ENCODE measurements at regions not wholly inside any gene's neighbourhood (a gene's known extent, or its start where the extent isn't known, plus 50 kb on each side); places are given as distances from the start of the nearest gene placed in this dataset.

GRCh38 chr17:73724341-73724740, 80.1 kb upstream of the SDK2 start:
- in situ Hi-C loops (cut with MboI; ENCODE audit: low pct_unique_long_range_greater_than_20kb in 2 of 9, low sequenced_read_pairs in 9 of 9, unreplicated experiment in 9 of 9): loop anchor here in 2 of 9 experiments (25.0 kb wide), 2 partner anchors 112 to 287 kb away; no protein-coding TSS in a partner anchor
- Histone ChIP-seq H3K4me1 (replicated peaks in 1 of 2) (peaks cover 42% of the 10 kb centered on the region in 2 donors), H3K4me3 (no peak overlapping the region), H3K27ac (peak overlapping the region in 1 of 2 donors; percentile 34)
- ATAC-seq (replicated peaks in 6 of 8): no peak
- 80 to 88% methylated on average over 1 to 2 of the region's 5 CpGs; no CpG with 5 or more reads in 8 of the 10 experiments for WGBS, 10 experiments

GRCh38 chr17:73724990-73725389, 80.7 kb upstream of the SDK2 start:
- WGBS, 10 experiments: 13 to 100% (median 75%) methylated on average over 1 to 4 of the region's 4 CpGs; no CpG with 5 or more reads in 5 of the 10 experiments
- in situ Hi-C loops (cut with MboI; ENCODE audit: low pct_unique_long_range_greater_than_20kb in 2 of 9, low sequenced_read_pairs in 9 of 9, unreplicated experiment in 9 of 9): loop anchor here in 2 of 9 experiments (25.0 kb wide), 2 partner anchors 113 to 288 kb away; no protein-coding TSS in a partner anchor

GRCh38 chr17:73725794-73726515, 81.7 kb upstream of the SDK2 start:
- ATAC-seq (replicated peaks in 6 of 8): no peak
- WGBS, 10 experiments: 14 to 100% (median 60%) methylated on average over 1 of the region's 12 CpGs; no CpG with 5 or more reads in 7 of the 10 experiments
- Histone ChIP-seq H3K4me1 (replicated peaks in 1 of 2) (peaks cover 29 to 30% of the 10 kb centered on the region in 2 donors), H3K27ac (no peak overlapping the region), H3K4me3 (no peak overlapping the region)
- in situ Hi-C loops (cut with MboI; ENCODE audit: low pct_unique_long_range_greater_than_20kb in 2 of 9, low sequenced_read_pairs in 9 of 9, unreplicated experiment in 9 of 9): no loop called here

More at GRCh38 chr17:73724990-73725389, 80.7 kb upstream of the SDK2 start:
- peak in 1 of 8 experiments; percentile 57 for ATAC-seq (replicated peaks in 6 of 8)
- Histone ChIP-seq H3K27ac (peak overlapping the region in 1 of 2 donors; percentile 34), H3K4me1 (replicated peaks in 1 of 2) (peaks cover 36% of the 10 kb centered on the region in 2 donors), H3K4me3 (no peak overlapping the region)

- 40 to 93% (median 87%) methylated on average over 1 to 4 of the region's 8 CpGs; no CpG with 5 or more reads in 5 of the 10 experiments for WGBS, 10 experiments
- no peak overlapping the region for H3K4me3 ChIP-seq
- ATAC-seq (replicated peaks in 6 of 8): no peak
- H3K4me1 ChIP-seq (replicated peaks in 1 of 2): peaks cover 23 to 24% of the 10 kb centered on the region in 2 donors
- H3K27ac ChIP-seq: no peak overlapping the region
- in situ Hi-C loops (cut with MboI; ENCODE audit: low pct_unique_long_range_greater_than_20kb in 2 of 9, low sequenced_read_pairs in 9 of 9, unreplicated experiment in 9 of 9): no loop called here
These were observed 83.7 kb upstream of the SDK2 start for GRCh38 chr17:73727941-73728340.

GRCh38 chr17:73729101-73729500, 84.9 kb upstream of the SDK2 start:
- Histone ChIP-seq H3K4me3 (no peak overlapping the region), H3K27ac (no peak overlapping the region), H3K4me1 (replicated peaks in 1 of 2) (peaks cover 13 to 16% of the 10 kb centered on the region in 2 donors)
- WGBS, 10 experiments: 20 to 93% (median 61%) methylated on average over 2 to 5 of the region's 6 CpGs; no CpG with 5 or more reads in 6 of the 10 experiments
- ATAC-seq (replicated peaks in 6 of 8): no peak
- in situ Hi-C loops (cut with MboI; ENCODE audit: low pct_unique_long_range_greater_than_20kb in 2 of 9, low sequenced_read_pairs in 9 of 9, unreplicated experiment in 9 of 9): no loop called here

GRCh38 chr17:73731733-73732132, 87.5 kb upstream of the SDK2 start:
- in situ Hi-C loops (cut with MboI; ENCODE audit: low pct_unique_long_range_greater_than_20kb in 2 of 9, low sequenced_read_pairs in 9 of 9, unreplicated experiment in 9 of 9): no loop called here
- ATAC-seq (replicated peaks in 6 of 8): no peak
- no peak overlapping the region for H3K4me3 ChIP-seq
- peaks cover 5 to 12% of the 10 kb centered on the region in 2 donors for H3K4me1 ChIP-seq (replicated peaks in 1 of 2)
- 0 to 86% (median 69%) methylated on average over 1 to 9 of the region's 10 CpGs; no CpG with 5 or more reads in 2 of the 10 experiments for WGBS, 10 experiments
- no peak overlapping the region for H3K27ac ChIP-seq

- no peak overlapping the region for H3K27ac ChIP-seq
- H3K4me1 ChIP-seq (replicated peaks in 1 of 2): peaks cover 5 to 12% of the 10 kb centered on the region in 2 donors
- H3K4me3 ChIP-seq: no peak overlapping the region
- WGBS, 10 experiments: 0 to 100% (median 83%) methylated on average over 1 of the region's 1 CpG; no CpG with 5 or more reads in 3 of the 10 experiments
- in situ Hi-C loops (cut with MboI; ENCODE audit: low pct_unique_long_range_greater_than_20kb in 2 of 9, low sequenced_read_pairs in 9 of 9, unreplicated experiment in 9 of 9): no loop called here
- ATAC-seq (replicated peaks in 6 of 8): no peak
These were observed 89.3 kb upstream of the SDK2 start for GRCh38 chr17:73733517-73733916.

- WGBS, 10 experiments: 0 to 67% (median 12%) methylated on average over 1 to 4 of the region's 6 CpGs; no CpG with 5 or more reads in 4 of the 10 experiments
- peaks cover 5 to 12% of the 10 kb centered on the region in 2 donors for H3K4me1 ChIP-seq (replicated peaks in 1 of 2)
- no peak overlapping the region for H3K4me3 ChIP-seq
- peak in 5 of 8 experiments; percentile 63 to 88 (median 77) for ATAC-seq (replicated peaks in 6 of 8)
- in situ Hi-C loops (cut with MboI; ENCODE audit: low pct_unique_long_range_greater_than_20kb in 2 of 9, low sequenced_read_pairs in 9 of 9, unreplicated experiment in 9 of 9): no loop called here
- H3K27ac ChIP-seq: no peak overlapping the region
These were observed 91.0 kb upstream of the SDK2 start for GRCh38 chr17:73735245-73735644.

GRCh38 chr17:73738751-73739575, 94.7 kb upstream of the SDK2 start:
- in situ Hi-C loops (cut with MboI; ENCODE audit: low pct_unique_long_range_greater_than_20kb in 2 of 9, low sequenced_read_pairs in 9 of 9, unreplicated experiment in 9 of 9): no loop called here
- H3K27ac ChIP-seq: no peak overlapping the region
- no peak for ATAC-seq (replicated peaks in 6 of 8)
- H3K4me3 ChIP-seq: no peak overlapping the region
- WGBS, 10 experiments: 38 to 83% (median 60%) methylated on average over 3 to 16 of the region's 16 CpGs; no CpG with 5 or more reads in 1 of the 10 experiments
- peaks cover 12 to 15% of the 10 kb centered on the region in 2 donors for H3K4me1 ChIP-seq (replicated peaks in 1 of 2)

- peaks cover 14 to 18% of the 10 kb centered on the region in 2 donors for H3K4me1 ChIP-seq (replicated peaks in 1 of 2)
- WGBS, 10 experiments: 46 to 100% (median 60%) methylated on average over 1 to 5 of the region's 8 CpGs; no CpG with 5 or more reads in 3 of the 10 experiments
- ATAC-seq (replicated peaks in 6 of 8): no peak
- H3K27ac ChIP-seq: no peak overlapping the region
- H3K4me3 ChIP-seq: no peak overlapping the region
- in situ Hi-C loops (cut with MboI; ENCODE audit: low pct_unique_long_range_greater_than_20kb in 2 of 9, low sequenced_read_pairs in 9 of 9, unreplicated experiment in 9 of 9): no loop called here
These were observed 96.1 kb upstream of the SDK2 start for GRCh38 chr17:73740370-73740769.

GRCh38 chr17:73742948-73743381, 98.7 kb upstream of the SDK2 start:
- peak in 3 of 8 experiments; percentile 22 to 35 (median 24) for ATAC-seq (replicated peaks in 6 of 8)
- no peak overlapping the region for H3K4me3 ChIP-seq
- 20 to 83% (median 65%) methylated on average over 1 to 2 of the region's 17 CpGs; no CpG with 5 or more reads in 6 of the 10 experiments for WGBS, 10 experiments

GRCh38 chr17:73743518-73744201, 99.4 kb upstream of the SDK2 start:
- in situ Hi-C loops (cut with MboI; ENCODE audit: low pct_unique_long_range_greater_than_20kb in 2 of 9, low sequenced_read_pairs in 9 of 9, unreplicated experiment in 9 of 9): no loop called here
- WGBS, 10 experiments: 17 to 100% (median 67%) methylated on average over 1 to 3 of the region's 8 CpGs; no CpG with 5 or more reads in 4 of the 10 experiments

More at GRCh38 chr17:73742948-73743381, 98.7 kb upstream of the SDK2 start:
- no peak overlapping the region for H3K27ac ChIP-seq
- in situ Hi-C loops (cut with MboI; ENCODE audit: low pct_unique_long_range_greater_than_20kb in 2 of 9, low sequenced_read_pairs in 9 of 9, unreplicated experiment in 9 of 9): no loop called here
- H3K4me1 ChIP-seq (replicated peaks in 1 of 2): peaks cover 11 to 21% of the 10 kb centered on the region in 2 donors

More at GRCh38 chr17:73743518-73744201, 99.4 kb upstream of the SDK2 start:
- Histone ChIP-seq H3K27ac (no peak overlapping the region), H3K4me3 (no peak overlapping the region), H3K4me1 (replicated peaks in 1 of 2) (peaks cover 16 to 28% of the 10 kb centered on the region in 2 donors)
- ATAC-seq (replicated peaks in 6 of 8): no peak

Data from motor neuron (in vitro differentiated cells).